K562 (cell line): ENCODE measurements at regions not wholly inside any gene's neighbourhood (a gene's known extent, or its start where the extent isn't known, plus 50 kb on each side); places are given as distances from the start of the nearest gene placed in this dataset.
A peak's percentile ranks its signal among the peaks of the same experiment; 100 is the strongest.

Source experiments
- ATAC-seq: fragments of 200-7000 bp; cut with Tn5 transposase; 3 replicates; pipeline ENCODE4 v1.9.1; 2020; ENCODE audit warnings: moderate library complexity
- BruUV-seq: library from RNA; stranded (reverse); fragments of 400-500 nt; replicated peaks from 2 replicates; lab custom pipeline; 2021; lab: Mats Ljungman, UMichigan
- CTCF ChIA-PET: fragments of 300-600 bp; formaldehyde crosslinking; extraction: SDS; loops from one replicate; lab custom pipeline; 2021; ENCODE audit warnings: low intra/inter-chr PET ratio; lab: Yijun Ruan, JAX
- POLR2A ChIA-PET: fragments of 300-600, 350-650 bp; sonication (Branson Sonifier 250); formaldehyde crosslinking; extraction: SDS; loops from one replicate; lab custom pipeline; 2021; ENCODE audit warnings: antibody characterized with exemption, inconsistent platforms; lab: Yijun Ruan, JAX
- DNase-seq, 4 experiments: peaks; one replicate each; pipeline versions ENCODE4 v3.0.0 to v3.0.0-alpha.2; 2011 to 2018; ENCODE audit warnings: low spot score in 3 of 4, mixed read lengths in 3 of 4; ENCODE audit errors: extremely low read depth in 1 of 4
- FAIRE-seq: peaks from 2 replicates; lab custom pipeline; 2011; peaks lifted over from hg19 to GRCh38; lab: Jason Lieb, UNC
- H2AFZ ChIP-seq: 2 replicates; pipeline ENCODE4 v1.6.0; 2011; ENCODE audit warnings: low read depth, low read length, control low read depth, inconsistent platforms
- H3K27ac ChIP-seq: fragments of 200-600 bp; 3 replicates; pipeline ENCODE4 v1.8.0; 2011; ENCODE audit warnings: low read depth, mild to moderate bottlenecking, control low read depth, inconsistent platforms, low read length, moderate library complexity, mixed read lengths; ENCODE audit errors: extremely low read depth
- H3K27me3 ChIP-seq, 2 experiments: fragments of 300-600 bp in 1 of 2; 2 replicates in 1 of 2; 3 replicates in 1 of 2; pipeline versions ENCODE4 v1.6.0 to v1.8.0; 2011; ENCODE audit warnings: inconsistent platforms in 2 of 2, low read length in 2 of 2, mild to moderate bottlenecking in 1 of 2, mixed read lengths in 1 of 2, moderate library complexity in 1 of 2; ENCODE audit not compliant: control insufficient read depth in 2 of 2, insufficient read depth in 2 of 2
- H3K36me3 ChIP-seq: fragments of 300-600 bp; 3 replicates; pipeline ENCODE4 v1.8.0; 2011; ENCODE audit warnings: mild to moderate bottlenecking, low read length, inconsistent platforms; ENCODE audit not compliant: control insufficient read depth, insufficient read depth
- H3K4me1 ChIP-seq, 2 experiments: fragments of 200-600 bp in 1 of 2; replicated peaks in 1 of 2; 2 replicates in 1 of 2; 3 replicates in 1 of 2; pipeline versions ENCODE4 v1.5.1 to v1.8.0; 2011; ENCODE audit warnings: inconsistent platforms in 2 of 2, low read length in 2 of 2, mild to moderate bottlenecking in 1 of 2, mixed read lengths in 1 of 2, moderate library complexity in 1 of 2; ENCODE audit not compliant: control insufficient read depth in 2 of 2, insufficient read depth in 2 of 2
- H3K4me2 ChIP-seq: 2 replicates; pipeline ENCODE4 v1.6.1; 2011; ENCODE audit warnings: low read length, control low read depth, inconsistent platforms, mixed read lengths; ENCODE audit not compliant: insufficient read depth
- H3K4me3 ChIP-seq: fragments of 200-600 bp; sonication (generic), shearing (Covaris generic); 2 replicates; pipeline ENCODE4 v1.5.1; 2016; ENCODE audit warnings: control low read depth, inconsistent platforms
- H3K79me2 ChIP-seq: fragments of 200-600 bp; 3 replicates; pipeline ENCODE4 v1.8.0; 2011; ENCODE audit warnings: low read length, inconsistent platforms; ENCODE audit not compliant: control insufficient read depth, insufficient read depth
- H3K9ac ChIP-seq, 2 experiments: 2 replicates each; pipeline versions ENCODE4 v1.6.0 to v1.6.1; 2011; ENCODE audit warnings: low read depth in 2 of 2, low read length in 2 of 2, control low read depth in 1 of 2, inconsistent platforms in 1 of 2, mild to moderate bottlenecking in 1 of 2, mixed read lengths in 1 of 2; ENCODE audit not compliant: insufficient read depth in 1 of 2
- H3K9me1 ChIP-seq: one replicate; pipeline ENCODE4 v1.6.0; 2011; ENCODE audit warnings: inconsistent platforms, mild to moderate bottlenecking, low read length, moderate library complexity; ENCODE audit not compliant: control insufficient read depth, insufficient read depth
- H3K9me3 ChIP-seq: replicated peaks from 2 replicates; pipeline ENCODE4 v1.5.1; 2011; ENCODE audit warnings: low read depth, low read length, inconsistent platforms; ENCODE audit not compliant: control insufficient read depth, insufficient read depth
- H4K20me1 ChIP-seq: replicated peaks from 2 replicates; pipeline ENCODE4 v1.6.1; 2011; ENCODE audit warnings: low read length, inconsistent platforms, mixed read lengths; ENCODE audit not compliant: control insufficient read depth, insufficient read depth
- ID3 ChIP-seq, 2 experiments: fragments of 250-450 bp in 1 of 2; fragments of 450-650 bp in 1 of 2; sonication (Bioruptor Pico) in 1 of 2; IDR thresholded peaks; 2 replicates each; pipeline versions ENCODE4 v1.6.1 to v1.8.0; 2016 to 2021; ENCODE audit warnings: mild to moderate bottlenecking in 2 of 2, moderate library complexity in 2 of 2, missing compliant biosample characterization in 1 of 2, missing genetic modification characterization in 1 of 2
- RBBP5 ChIP-seq: fragments of 200-600 bp; sonication (generic); IDR thresholded peaks from 2 replicates; pipeline ENCODE4 v1.6.1; 2012; ENCODE audit warnings: borderline replicate concordance, mild to moderate bottlenecking, low read length, control low read depth, inconsistent platforms; ENCODE audit not compliant: insufficient read depth, poor library complexity, severe bottlenecking
- TOE1 ChIP-seq, 2 experiments: fragments of 450-650 bp in 1 of 2; sonication (generic) in 1 of 2; formaldehyde crosslinking in 1 of 2; IDR thresholded peaks; 2 replicates each; pipeline versions ENCODE4 v1.7.1 to v1.8.0; 2016 to 2022; ENCODE audit warnings: borderline replicate concordance in 2 of 2, mild to moderate bottlenecking in 2 of 2, antibody characterized with exemption in 1 of 2, inconsistent platforms in 1 of 2, low read depth in 1 of 2, missing genetic modification reagents in 1 of 2, moderate library complexity in 1 of 2
- ZNF140 ChIP-seq: fragments of 250-450 bp; sonication (Bioruptor Pico); IDR thresholded peaks from 2 replicates; pipeline ENCODE4 v1.8.0; 2021; ENCODE audit warnings: moderate library complexity, mild to moderate bottlenecking, inconsistent platforms
- WGBS: fragments of 100-300 bp; shearing (Covaris generic); methylation state at CpG from one replicate; pipeline ENCODE4 v1.1.6; 2016; ENCODE audit warnings: low coverage, mixed read lengths; ENCODE audit not compliant: insufficient coverage; ENCODE audit errors: missing lambda C conversion rate; 5-methylcytosine and 5-hydroxymethylcytosine counted together
- in situ Hi-C: fragments of 300-500 bp; cut with MboI; formaldehyde crosslinking; loops from 4 replicates; pipeline ENCODE4 v1.15.0; 2018; ENCODE audit warnings: inconsistent platforms, mixed read lengths
- intact Hi-C: fragments of 100-400 bp; cut with micrococcal nuclease; formaldehyde crosslinking; loops from 2 replicates; pipeline ENCODE4 v1.14.2; 2022

GRCh38 chr7:142616121-142616643, 133.1 kb upstream of the PRSS1 start (continued):
- TF ChIP-seq ZNF140 (CRISPR knock-in tag) (no peak), RBBP5 (no peak)
- TF ChIP-seq, all 486 proteins: peak for 0

GRCh38 chr7:142615508-142615907, 133.8 kb upstream of the PRSS1 start:
- Histone ChIP-seq H3K9ac (no peak overlapping the region), H3K4me1 (no peaks in the 10 kb centered on the region; a peak in 1 of 5 replicates), H2AFZ (no peak overlapping the region), H3K79me2 (no peaks in the 10 kb centered on the region), H3K4me2 (no peak overlapping the region), H3K4me3 (no peak overlapping the region), H3K36me3 (no peaks in the 10 kb centered on the region), H3K9me1 (no peaks in the 10 kb centered on the region), H3K9me3 (no peaks in the 10 kb centered on the region), H3K27ac (no peak overlapping the region), H3K27me3 (peaks cover 2 to 13% of the 10 kb centered on the region in 2 experiments; a peak in 2 of 5 replicates), H4K20me1 (no peaks in the 10 kb centered on the region)
- no peak for DNase-seq
- intact Hi-C loops (no loop called here), in situ Hi-C loops (no loop called here)
- CTCF ChIA-PET = no interaction called here
- BruUV-seq = no TSS peak
- WGBS = under 1% methylated on average over 5 of the region's 5 CpGs
- POLR2A ChIA-PET = interaction anchor here (0.6 kb wide), 3 partner anchors 169 to 244 kb away, joined by 3 read pairs; no protein-coding TSS in a partner anchor
- no peak for FAIRE-seq
- no peak for ATAC-seq
- TF ChIP-seq ID3 (CRISPR knock-in tag; IDR thresholded peaks at IDR 0.05) (no peak), ID3 (tag; IDR thresholded peaks at IDR 0.05) (0 out of 2 replicates have a peak, but pooled peaks have one; percentile 25), TOE1 (IDR thresholded peaks at IDR 0.05; ENCODE audit: borderline replicate concordance) (no peak), TOE1 (CRISPR knock-in tag; IDR thresholded peaks at IDR 0.05; ENCODE audit: borderline replicate concordance, low read depth) (no peak)
